ENCODE measurements at regions not wholly inside any gene's neighbourhood (a gene's known extent, or its start where the extent isn't known, plus 50 kb on each side); places are given as distances from the start of the nearest gene placed in this dataset.

DNA sequence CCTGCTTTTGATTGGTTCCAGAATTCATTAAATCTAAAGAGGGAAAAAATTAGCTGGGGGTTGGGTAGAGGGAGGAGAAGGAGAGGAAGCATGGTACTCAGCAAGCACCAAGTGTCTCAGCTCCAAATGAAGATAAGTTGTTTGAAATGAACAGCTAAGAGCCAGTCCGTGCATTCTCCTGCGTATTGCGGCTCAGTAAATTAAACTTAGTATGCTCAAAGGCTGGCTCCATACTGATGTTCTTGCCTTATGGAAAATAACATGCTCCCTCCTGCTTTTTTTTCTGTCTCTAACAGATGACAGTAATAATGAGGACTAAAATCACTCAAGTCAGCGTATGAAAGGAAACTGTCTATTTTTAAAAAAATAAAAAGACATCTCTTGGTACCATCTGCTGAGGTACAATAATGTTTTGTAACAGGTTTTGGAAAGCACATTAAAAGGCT is 161.0 kb downstream of the SPATA31D1 start:
- ChIA-PET CTCF (interaction anchor here (0.8 kb wide), 1 partner anchor 19 kb away, joined by 3 read pairs; no protein-coding TSS in a partner anchor), POLR2A (no interaction called here)
- DNase-seq (ENCODE audit: low read depth, low spot score) = no peak
- no peak for TF ChIP-seq CTCF (IDR thresholded peaks at IDR 0.05; ENCODE audit: insufficient read depth, low read length, missing control alignments)
- no peak overlapping the region for H3K4me3 ChIP-seq (ENCODE audit: low read depth, low read length)

DNA sequence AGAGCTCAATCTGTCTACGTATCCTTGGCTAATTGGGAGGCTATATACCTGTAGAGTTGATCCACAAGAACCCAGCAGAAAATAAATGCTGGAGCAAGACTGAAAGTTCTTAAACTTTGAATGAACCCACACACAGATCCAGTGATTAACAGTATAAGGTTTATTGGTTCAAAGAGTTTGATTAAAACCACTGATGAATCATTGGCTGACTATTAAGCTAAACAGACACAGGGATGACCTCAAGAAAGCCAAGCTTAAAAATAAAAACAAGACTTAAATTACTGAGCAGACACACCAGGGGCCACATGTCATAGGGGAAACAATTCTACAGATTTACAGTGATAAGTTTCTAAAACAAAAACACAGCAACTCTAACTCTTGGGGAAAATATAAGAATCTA is 163.6 kb downstream of the SPATA31D1 start:
- POLR2A ChIA-PET = interaction anchor here (0.6 kb wide), 1 partner anchor 289 kb away, joined by 3 read pairs; no protein-coding TSS in a partner anchor
- H3K4me3 ChIP-seq (ENCODE audit: low read depth, low read length) = no peak overlapping the region
- DNase-seq (ENCODE audit: low read depth, low spot score) = no peak
- no peak for TF ChIP-seq CTCF (IDR thresholded peaks at IDR 0.05; ENCODE audit: insufficient read depth, low read length, missing control alignments)
- CTCF ChIA-PET = interaction anchor here (1.5 kb wide), 1 partner anchor 455 kb away, joined by 3 read pairs; no protein-coding TSS in a partner anchor

DNA sequence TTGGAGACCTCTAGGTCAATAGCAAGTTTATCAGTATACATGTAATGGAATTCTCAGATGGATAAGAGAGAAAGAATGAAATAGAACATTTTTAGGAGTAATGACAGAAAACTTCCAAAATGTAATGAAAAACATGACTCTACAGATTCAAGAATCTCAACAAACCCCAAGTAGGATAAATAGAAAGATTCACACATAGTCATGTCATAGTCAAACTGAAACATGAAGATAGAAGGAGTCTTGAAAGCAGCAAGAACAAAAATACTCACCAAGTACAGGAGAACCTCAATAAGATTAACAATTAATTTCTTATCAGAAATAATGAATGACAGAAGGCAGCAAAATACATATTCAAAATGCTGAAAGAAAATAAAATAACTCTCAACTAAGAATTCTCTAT is 164.5 kb downstream of the SPATA31D1 start:
- no peak for TF ChIP-seq CTCF (IDR thresholded peaks at IDR 0.05; ENCODE audit: insufficient read depth, low read length, missing control alignments)
- no peak for DNase-seq (ENCODE audit: low read depth, low spot score)
- CTCF ChIA-PET = interaction anchor here (1.5 kb wide), 1 partner anchor 454 kb away, joined by 3 read pairs; no protein-coding TSS in a partner anchor
- no peak overlapping the region for H3K4me3 ChIP-seq (ENCODE audit: low read depth, low read length)
- POLR2A ChIA-PET = no interaction called here

DNA sequence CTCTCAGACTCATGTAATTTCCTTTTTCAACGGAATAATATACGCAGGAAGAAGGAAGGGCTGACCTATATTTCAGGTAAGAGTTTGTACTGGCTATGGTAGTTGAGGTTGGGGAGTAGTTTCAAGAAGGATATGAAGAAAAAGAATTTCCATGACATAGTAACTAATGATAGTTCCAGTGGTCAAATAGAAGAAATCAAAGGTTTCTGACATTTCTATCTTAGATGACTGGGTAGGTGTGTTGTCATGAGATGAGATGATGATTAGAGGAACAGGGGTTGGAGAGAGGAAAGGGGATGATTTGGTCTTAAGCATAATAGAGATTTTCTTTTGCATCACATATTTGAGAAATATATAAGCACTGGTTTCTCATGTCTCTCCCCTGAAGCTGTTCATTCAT is 166.0 kb downstream of the SPATA31D1 start:
- TF ChIP-seq CTCF (IDR thresholded peaks at IDR 0.05; ENCODE audit: insufficient read depth, low read length, missing control alignments) = no peak
- H3K4me3 ChIP-seq (ENCODE audit: low read depth, low read length) = no peak overlapping the region
- no peak for DNase-seq (ENCODE audit: low read depth, low spot score)
- ChIA-PET CTCF (no interaction called here), POLR2A (no interaction called here)

DNA sequence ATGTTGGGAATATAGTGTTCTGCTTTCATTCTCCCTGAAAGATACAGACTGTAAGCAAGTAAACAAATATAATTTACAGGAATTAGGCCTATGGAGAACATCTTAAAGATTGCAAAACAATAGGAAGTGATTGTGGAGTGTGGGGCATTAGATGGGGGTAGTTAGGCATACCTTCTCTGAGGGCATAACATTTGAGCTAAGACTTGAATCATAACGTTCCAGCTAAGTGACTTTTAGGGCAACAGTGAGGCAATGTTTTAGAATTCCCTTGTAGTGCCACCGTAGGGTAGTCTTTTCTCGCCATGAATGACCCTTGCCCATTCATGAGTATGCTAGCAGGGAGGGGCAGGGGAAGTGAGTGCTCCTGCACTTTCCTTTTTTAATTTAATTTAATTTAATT is 173.3 kb downstream of the SPATA31D1 start:
- DNase-seq (ENCODE audit: low read depth, low spot score) = no peak
- no peak overlapping the region for H3K4me3 ChIP-seq (ENCODE audit: low read depth, low read length)
- TF ChIP-seq CTCF (IDR thresholded peaks at IDR 0.05; ENCODE audit: insufficient read depth, low read length, missing control alignments) = no peak
- CTCF ChIA-PET = no interaction called here
- POLR2A ChIA-PET = no interaction called here

GRCh38 chr9:82164159-82164558 is 175.6 kb downstream of the SPATA31D1 start:
- no peak overlapping the region for H3K4me3 ChIP-seq (ENCODE audit: low read depth, low read length)
- no peak for TF ChIP-seq CTCF (IDR thresholded peaks at IDR 0.05; ENCODE audit: insufficient read depth, low read length, missing control alignments)
- ChIA-PET POLR2A (no interaction called here), CTCF (interaction anchor here (1.3 kb wide), 1 partner anchor 38 kb away, joined by 4 read pairs; no protein-coding TSS in a partner anchor)
- DNase-seq (ENCODE audit: low read depth, low spot score) = no peak
